Activated CD8-positive, alpha-beta memory T cell treated with anti-CD3 and anti-CD28 coated beads, Interleukin-2, amount 50 U/mL, for 1 hour (primary cell): ENCODE measurements at regions not wholly inside any gene's neighbourhood (a gene's known extent, or its start where the extent isn't known, plus 50 kb on each side); places are given as distances from the start of the nearest gene placed in this dataset.

ENCODE experiments used
- DNase-seq: peaks from one replicate; pipeline ENCODE4 v3.0.0-alpha.2; 2020; ENCODE audit errors: extremely low read depth

- no peak for DNase-seq
Measured at GRCh38 chrX:39333451-39333850, 532.2 kb downstream of the MID1IP1 start.

GRCh38 chrX:39335513-39336235 is 534.4 kb downstream of the MID1IP1 start:
- no peak for DNase-seq

DNA sequence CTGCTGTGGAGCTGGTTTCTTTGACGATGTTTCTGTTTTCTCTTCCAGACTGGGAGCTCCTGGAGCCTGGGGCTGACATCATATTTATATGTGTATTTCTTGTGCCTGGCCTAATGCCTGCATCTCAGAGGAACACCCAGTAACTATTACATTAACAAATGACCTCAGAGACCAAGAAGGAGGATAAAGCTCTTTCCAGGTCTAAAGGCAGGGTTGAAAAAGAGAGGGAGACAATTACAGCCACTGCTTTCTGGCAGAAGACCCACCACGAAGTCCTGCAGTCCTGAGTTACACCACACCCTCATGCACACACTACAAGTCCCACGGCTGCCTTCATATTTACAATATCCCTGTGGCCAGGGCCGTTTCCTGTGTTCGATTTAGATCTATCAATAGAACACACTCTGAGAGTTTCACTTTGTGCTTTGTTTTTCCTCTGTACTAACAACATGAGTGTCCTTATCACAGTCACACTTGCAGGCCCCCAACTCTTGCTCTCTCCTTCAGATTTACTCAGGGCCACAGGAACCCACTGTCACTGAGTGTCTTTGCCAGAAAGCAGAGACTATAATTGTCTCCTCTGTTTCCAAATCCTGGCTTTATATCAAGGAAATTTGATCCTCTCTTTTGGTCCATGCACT is 535.5 kb downstream of the MID1IP1 start:
- DNase-seq = no peak

DNA sequence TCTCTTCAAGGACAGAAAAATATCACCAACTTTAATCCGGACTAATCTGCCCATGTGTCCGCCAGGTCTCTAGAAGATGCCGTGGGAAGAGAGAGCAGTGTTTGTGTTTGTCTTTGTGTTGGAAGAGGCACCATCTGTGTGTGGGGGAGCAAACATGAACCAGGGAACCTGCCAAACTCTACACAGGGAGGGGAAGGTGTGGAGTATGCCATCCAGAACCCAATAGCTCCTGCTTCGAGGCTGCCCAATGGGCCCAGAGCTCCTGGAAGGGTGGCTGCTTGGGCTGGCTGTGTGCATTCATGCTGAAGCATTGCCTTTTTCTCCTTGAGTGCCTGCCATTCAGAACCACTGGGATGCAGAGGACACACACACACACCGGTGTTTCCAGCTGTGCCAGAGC is 536.2 kb downstream of the MID1IP1 start:
- no peak for DNase-seq

DNA sequence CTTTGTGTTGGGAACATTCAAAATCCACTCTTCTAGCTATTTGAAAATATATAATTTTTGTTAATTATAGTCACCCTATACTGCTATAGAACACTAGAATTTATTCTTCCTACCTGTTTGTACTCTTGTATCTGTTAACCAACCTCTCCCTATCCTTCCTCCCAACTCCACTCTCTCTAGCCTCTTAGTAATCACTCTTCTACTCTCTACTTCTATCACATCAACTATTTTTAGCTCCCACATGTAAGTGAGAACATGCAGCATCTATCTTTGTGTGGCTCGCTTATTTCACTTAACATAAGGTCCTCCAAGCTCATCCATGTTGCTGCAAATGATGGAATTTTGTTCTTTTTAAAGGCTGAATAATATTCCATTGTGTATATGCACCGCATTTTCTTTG is 537.3 kb downstream of the MID1IP1 start:
- no peak for DNase-seq

DNA sequence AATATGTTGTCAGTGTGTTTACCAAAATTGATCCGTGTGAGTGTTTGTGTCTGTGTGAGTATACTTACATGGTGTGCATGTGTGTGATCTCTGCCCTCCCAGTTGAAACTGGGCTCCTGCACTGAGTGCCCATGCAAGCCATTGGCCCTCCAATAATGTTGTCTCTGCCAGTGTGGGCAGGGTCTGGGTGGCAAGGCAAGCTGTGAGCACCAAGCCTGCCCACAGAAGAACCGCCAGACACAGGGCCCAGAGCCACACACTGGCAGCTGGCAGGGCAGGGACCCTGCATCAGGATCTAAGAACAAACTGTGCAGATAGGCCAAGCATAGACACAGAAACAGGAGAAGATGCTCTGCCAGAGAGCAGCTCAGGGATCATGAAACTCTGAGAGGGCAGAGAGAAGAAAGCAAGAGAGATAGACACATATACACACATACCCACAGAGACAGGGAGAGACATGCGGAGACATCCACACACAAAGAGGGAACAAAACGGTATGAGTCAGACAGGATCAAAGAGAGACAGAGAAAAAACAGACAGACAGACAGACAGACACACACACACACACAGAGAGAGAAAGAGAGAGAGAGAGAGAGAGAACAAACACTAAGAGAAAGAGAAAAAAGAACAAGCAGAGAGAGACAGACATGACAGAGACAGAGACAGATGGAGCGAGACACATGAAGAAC is 555.0 kb downstream of the MID1IP1 start:
- no peak for DNase-seq

DNA sequence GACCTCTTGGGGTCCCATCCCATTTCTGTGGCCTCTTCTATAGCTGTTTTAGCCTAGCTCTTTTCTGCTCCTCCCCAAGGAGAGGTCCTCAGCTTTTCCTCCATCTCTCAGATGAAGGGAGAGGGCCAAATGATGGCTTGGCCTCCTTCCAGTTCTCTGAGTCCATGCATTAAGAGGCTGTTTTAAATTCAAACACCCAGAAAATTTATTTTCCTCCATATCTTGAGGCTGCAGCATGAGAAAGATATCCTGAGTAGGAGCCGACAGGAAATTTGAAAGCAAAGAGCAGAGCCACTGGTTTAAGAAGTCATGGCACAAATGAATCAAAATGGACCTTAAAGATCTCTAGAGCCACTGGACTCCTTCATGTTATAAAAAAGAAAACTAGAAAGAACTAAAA is 558.8 kb downstream of the MID1IP1 start:
- no peak for DNase-seq

DNA sequence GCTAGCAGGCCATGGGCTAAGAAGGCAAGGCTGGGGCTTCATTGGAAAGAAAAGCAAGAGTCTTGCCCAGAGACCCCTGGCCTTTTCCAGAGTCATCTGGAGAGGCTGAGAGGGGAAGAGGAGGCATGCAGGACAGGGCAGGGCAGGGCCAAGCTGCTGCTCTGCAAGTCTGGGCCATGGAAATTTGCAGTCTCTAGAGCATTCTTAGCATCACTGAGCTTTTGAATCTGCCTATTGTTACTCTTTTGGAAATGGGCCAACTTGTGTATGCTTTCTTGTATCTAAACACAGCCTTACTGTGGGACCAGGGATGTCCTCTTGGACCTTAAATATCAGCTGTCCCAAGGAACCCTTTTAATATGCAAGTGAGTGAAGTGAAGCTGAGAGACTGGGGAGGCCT is 560.5 kb downstream of the MID1IP1 start:
- no peak for DNase-seq

- no peak for DNase-seq
Measured at GRCh38 chrX:39367416-39367815, 566.2 kb downstream of the MID1IP1 start.

DNA sequence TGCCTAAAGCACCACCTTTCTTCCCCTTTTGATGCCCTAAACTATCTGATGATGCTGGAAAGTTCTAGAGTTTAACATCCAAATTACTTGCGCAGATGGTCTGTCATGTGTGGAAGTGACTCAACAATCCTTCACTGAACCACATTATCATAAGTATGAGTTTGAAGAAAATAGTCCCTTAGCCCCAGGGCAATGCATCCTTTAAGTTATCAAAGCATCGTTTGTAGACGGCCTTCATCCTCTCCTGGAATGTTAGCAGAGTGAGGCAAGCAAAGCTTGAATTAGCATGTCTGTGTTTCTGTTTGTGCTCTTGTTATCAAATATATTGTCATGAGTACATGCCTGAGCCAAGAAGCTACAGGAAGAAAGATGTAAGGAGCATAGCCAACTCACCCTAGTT is 570.9 kb downstream of the MID1IP1 start:
- no peak for DNase-seq

DNA sequence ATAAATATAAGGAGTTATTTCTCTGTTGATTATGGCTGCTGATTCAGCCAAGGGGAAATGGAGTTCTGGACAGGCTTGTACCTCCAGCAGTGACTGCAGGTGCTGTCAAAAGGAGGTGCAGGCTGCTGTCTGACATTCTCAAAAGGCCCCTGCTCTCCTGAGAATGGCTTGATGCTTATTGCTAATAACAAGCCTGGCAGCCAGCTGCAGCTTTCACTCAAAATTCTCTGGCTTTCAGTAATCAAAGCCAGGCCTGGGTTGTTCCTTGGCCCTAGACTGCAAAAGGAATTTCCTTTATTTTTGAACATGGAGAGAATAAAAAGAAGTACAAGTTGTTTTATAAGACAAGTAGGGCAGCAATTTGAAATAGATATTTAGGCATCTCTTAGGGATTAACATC is 575.9 kb downstream of the MID1IP1 start:
- DNase-seq = no peak

GRCh38 chrX:39377773-39378172 is 576.5 kb downstream of the MID1IP1 start:
- no peak for DNase-seq

- DNase-seq = no peak
Measured at GRCh38 chrX:39381422-39381821, 580.2 kb downstream of the MID1IP1 start.

- DNase-seq = no peak
Measured at GRCh38 chrX:39384996-39385395, 583.7 kb downstream of the MID1IP1 start.

- DNase-seq = no peak
Measured at GRCh38 chrX:39388730-39389129, 587.5 kb downstream of the MID1IP1 start.

DNA sequence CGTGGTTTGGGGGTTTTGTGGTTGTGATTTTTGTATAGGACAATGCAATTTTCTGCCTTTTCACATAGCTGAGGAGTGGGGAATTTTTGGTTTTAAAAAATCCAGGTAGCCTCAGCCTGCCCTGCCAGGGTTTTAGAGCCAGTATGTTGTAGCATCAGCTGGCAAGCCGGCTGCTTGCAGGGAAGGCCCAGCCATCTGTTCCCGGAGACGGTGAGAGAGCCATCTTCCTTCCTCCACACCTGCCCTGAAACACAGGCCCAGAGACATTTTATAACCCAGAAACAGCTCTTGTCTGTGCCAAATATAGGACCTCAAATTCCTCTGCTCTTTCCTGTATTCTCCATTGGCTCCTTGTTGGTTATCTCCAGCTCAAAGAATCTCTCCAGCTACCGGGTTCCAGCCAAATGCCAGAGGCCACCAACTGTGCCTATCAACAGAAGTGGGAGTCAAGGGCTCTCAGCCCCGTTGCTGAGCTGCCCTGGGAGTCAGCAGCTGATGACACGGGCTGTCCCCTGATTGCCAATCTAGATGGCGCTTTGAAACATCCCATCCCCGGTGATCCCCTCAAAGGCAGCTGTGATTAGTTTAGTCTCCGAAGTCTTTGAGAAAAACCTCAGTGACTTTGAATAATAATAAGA is 595.2 kb downstream of the MID1IP1 start:
- no peak for DNase-seq

GRCh38 chrX:39397561-39398199 is 596.4 kb downstream of the MID1IP1 start:
- no peak for DNase-seq

GRCh38 chrX:39398215-39398962 is 597.1 kb downstream of the MID1IP1 start:
- no peak for DNase-seq

DNA sequence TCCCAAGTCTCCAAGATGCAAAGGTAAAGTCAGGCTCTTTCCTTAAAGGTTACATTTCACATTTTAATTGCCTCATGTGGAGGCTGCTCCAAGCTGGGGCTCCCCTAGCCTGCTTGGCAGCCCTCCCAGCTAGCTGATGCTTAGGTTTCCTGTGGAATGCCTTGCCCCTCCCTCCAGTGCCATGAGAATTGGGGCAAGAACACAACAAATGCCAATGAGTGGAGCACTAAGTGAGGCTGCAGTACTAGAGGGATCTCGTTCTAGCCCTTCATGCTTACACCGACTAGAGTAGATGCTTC is 597.7 kb downstream of the MID1IP1 start:
- DNase-seq = no peak

- DNase-seq = no peak
Measured at GRCh38 chrX:39399387-39399786, 598.1 kb downstream of the MID1IP1 start.

GRCh38 chrX:39401483-39402110 is 600.3 kb downstream of the MID1IP1 start:
- no peak for DNase-seq
